Activated naive CD4-positive, alpha-beta T cell treated with anti-CD3 and anti-CD28 coated beads, Interleukin-2, amount 10 ng/mL, durations not matched to agents 7 days and 5 days (primary cell): ENCODE measurements at regions not wholly inside any gene's neighbourhood (a gene's known extent, or its start where the extent isn't known, plus 50 kb on each side); places are given as distances from the start of the nearest gene placed in this dataset.
"Not testable (repeated sequence)": the region's sequence is repeated elsewhere in the genome, so short reads cannot be mapped to it uniquely, and the experiment has no call there.

Experiments
- CTCF ChIA-PET: fragments of 350-600 bp; sonication (Branson Sonifier 250); formaldehyde crosslinking; loops from one replicate; lab custom pipeline; 2021; ENCODE audit warnings: antibody characterized with exemption; lab: Charles Lee
- DNase-seq: peaks from one replicate; pipeline ENCODE4 v3.0.0-alpha.2; 2020
- H3K27ac Mint-ChIP-seq: one replicate; pipeline ENCODE4 v1.8.0; 2021; ENCODE audit warnings: mild to moderate bottlenecking, moderate library complexity, mixed read lengths
- H3K27me3 Mint-ChIP-seq: one replicate; pipeline ENCODE4 v1.8.0; 2021; ENCODE audit warnings: mild to moderate bottlenecking, mixed read lengths
- H3K36me3 Mint-ChIP-seq: one replicate; pipeline ENCODE4 v1.8.0; 2021; ENCODE audit warnings: mixed read lengths
- H3K4me1 Mint-ChIP-seq: one replicate; pipeline ENCODE4 v1.8.0; 2021; ENCODE audit warnings: mixed read lengths
- H3K4me3 Mint-ChIP-seq: one replicate; pipeline ENCODE4 v1.8.0; 2021; ENCODE audit warnings: mild to moderate bottlenecking, moderate library complexity, mixed read lengths
- H3K9me3 Mint-ChIP-seq: one replicate; pipeline ENCODE4 v1.8.0; 2021; ENCODE audit warnings: mixed read lengths

DNA sequence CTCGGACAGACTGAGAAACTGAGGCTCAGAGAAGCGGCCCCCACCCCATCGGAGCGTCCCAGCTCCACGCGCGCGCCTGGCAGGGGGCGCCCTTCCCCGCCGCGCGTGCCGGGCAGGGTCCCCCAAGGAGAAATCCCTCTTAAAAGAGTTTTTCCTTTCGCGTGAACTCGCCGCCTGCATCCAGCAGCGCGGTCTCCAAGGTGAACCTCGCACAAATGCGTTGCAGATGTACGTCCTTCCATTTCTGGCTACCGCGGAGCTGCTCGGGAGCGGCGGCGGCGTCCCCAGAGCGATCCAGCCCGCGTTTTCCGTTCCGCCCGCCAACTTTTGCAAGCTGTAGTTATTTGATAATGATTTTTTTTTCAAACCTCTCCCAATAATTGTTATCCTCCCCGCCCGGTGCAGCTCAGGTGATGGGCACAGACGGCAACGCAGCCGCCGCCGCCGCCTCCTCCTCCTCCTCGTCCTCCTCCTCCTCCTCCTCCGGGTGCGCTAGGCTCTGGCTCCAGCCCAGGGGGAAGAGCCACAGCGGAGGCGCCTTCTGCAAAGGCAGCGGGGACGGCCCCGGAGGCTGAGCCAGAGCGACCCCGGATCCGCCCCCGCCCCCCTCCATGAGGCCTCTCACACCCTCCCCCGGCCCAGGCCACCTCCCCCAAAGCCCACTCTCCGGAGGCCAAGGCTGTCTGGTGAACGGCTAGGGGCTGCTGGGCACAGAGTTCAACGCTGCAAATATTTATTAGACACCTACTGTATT, 74.0 kb upstream of the CUX1 start:
- Mint-ChIP-seq H3K4me3 (peak overlapping the region; percentile 74), H3K9me3 (no peaks in the 10 kb centered on the region), H3K27me3 (peaks cover 12% of the 10 kb centered on the region), H3K27ac (peak overlapping the region; percentile 68), H3K4me1 (peaks cover 61% of the 10 kb centered on the region), H3K36me3 (no peaks in the 10 kb centered on the region)
- DNase-seq = peak; percentile 84
- CTCF ChIA-PET = interaction anchor here (0.6 to 3.9 kb wide), 12 partner anchors 10 to 269 kb away, joined by 3 to 26 read pairs (median 3); no protein-coding TSS in a partner anchor

DNA sequence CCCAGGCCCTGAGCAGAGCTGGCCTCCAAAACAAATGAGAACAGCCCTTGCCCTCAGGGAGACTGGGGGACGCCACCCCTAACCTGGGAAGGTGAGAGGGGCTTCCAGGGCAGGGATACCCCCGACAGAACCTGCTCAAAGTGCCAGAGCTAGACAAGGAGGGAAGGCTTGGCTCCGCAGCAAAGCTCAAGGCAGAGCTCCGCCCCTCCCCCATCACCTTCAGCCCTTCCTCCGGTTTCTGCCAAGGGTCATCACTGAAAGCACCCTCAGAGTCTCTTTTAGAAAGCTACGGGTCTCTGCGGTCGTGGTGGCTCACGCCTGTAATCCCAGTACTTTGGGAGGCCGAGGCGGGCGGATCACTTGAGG, 73.4 kb upstream of the CUX1 start:
- Mint-ChIP-seq H3K4me1 (peaks cover 61% of the 10 kb centered on the region), H3K4me3 (peak overlapping the region; percentile 74), H3K27me3 (peaks cover 13% of the 10 kb centered on the region), H3K36me3 (no peaks in the 10 kb centered on the region), H3K9me3 (no peaks in the 10 kb centered on the region), H3K27ac (no peak overlapping the region)
- CTCF ChIA-PET = interaction anchor here (0.7 to 3.9 kb wide), 8 partner anchors 9 to 114 kb away, joined by 3 to 26 read pairs (median 5); no protein-coding TSS in a partner anchor
- DNase-seq = no peak

- DNase-seq = no peak
- H3K27ac Mint-ChIP-seq = no peak overlapping the region
- no peaks in the 10 kb centered on the region for H3K36me3 Mint-ChIP-seq
- H3K27me3 Mint-ChIP-seq = peaks cover 16% of the 10 kb centered on the region
- H3K9me3 Mint-ChIP-seq = no peaks in the 10 kb centered on the region
- CTCF ChIA-PET = interaction anchor here (1.2 to 3.9 kb wide), 4 partner anchors 9 to 56 kb away, joined by 3 to 26 read pairs (median 10); no protein-coding TSS in a partner anchor
- peaks cover 55% of the 10 kb centered on the region for H3K4me1 Mint-ChIP-seq
- H3K4me3 Mint-ChIP-seq = no peak overlapping the region
These were observed 72.8 kb upstream of the CUX1 start for GRCh38 chr7:101744588-101744987.

GRCh38 chr7:101746314-101746713, 71.1 kb upstream of the CUX1 start:
- CTCF ChIA-PET = no interaction called here
- peaks cover 37% of the 10 kb centered on the region for H3K4me1 Mint-ChIP-seq
- H3K27me3 Mint-ChIP-seq = peaks cover 19% of the 10 kb centered on the region
- no peak overlapping the region for H3K4me3 Mint-ChIP-seq
- H3K9me3 Mint-ChIP-seq = no peaks in the 10 kb centered on the region
- DNase-seq = no peak
- no peak overlapping the region for H3K27ac Mint-ChIP-seq
- H3K36me3 Mint-ChIP-seq = no peaks in the 10 kb centered on the region

GRCh38 chr7:101747053-101747878, 70.2 kb upstream of the CUX1 start:
- H3K4me1 Mint-ChIP-seq = peaks cover 29% of the 10 kb centered on the region
- no peaks in the 10 kb centered on the region for H3K36me3 Mint-ChIP-seq
- no peak for DNase-seq
- H3K4me3 Mint-ChIP-seq = no peak overlapping the region
- no peak overlapping the region for H3K27ac Mint-ChIP-seq
- H3K27me3 Mint-ChIP-seq = peaks cover 19% of the 10 kb centered on the region
- CTCF ChIA-PET = interaction anchor here (0.5 kb wide), 1 partner anchor 553 kb away, joined by 3 read pairs; no protein-coding TSS in a partner anchor
- H3K9me3 Mint-ChIP-seq = no peaks in the 10 kb centered on the region

- no peak for DNase-seq
- CTCF ChIA-PET = interaction anchor here (0.5 kb wide), 1 partner anchor 554 kb away, joined by 3 read pairs; no protein-coding TSS in a partner anchor
- H3K36me3 Mint-ChIP-seq = no peaks in the 10 kb centered on the region
- H3K4me1 Mint-ChIP-seq = peaks cover 23% of the 10 kb centered on the region
- no peak overlapping the region for H3K27ac Mint-ChIP-seq
- H3K4me3 Mint-ChIP-seq = no peak overlapping the region
- H3K9me3 Mint-ChIP-seq = no peaks in the 10 kb centered on the region
- peaks cover 19% of the 10 kb centered on the region for H3K27me3 Mint-ChIP-seq
These were observed 69.5 kb upstream of the CUX1 start for GRCh38 chr7:101747879-101748345.

DNA sequence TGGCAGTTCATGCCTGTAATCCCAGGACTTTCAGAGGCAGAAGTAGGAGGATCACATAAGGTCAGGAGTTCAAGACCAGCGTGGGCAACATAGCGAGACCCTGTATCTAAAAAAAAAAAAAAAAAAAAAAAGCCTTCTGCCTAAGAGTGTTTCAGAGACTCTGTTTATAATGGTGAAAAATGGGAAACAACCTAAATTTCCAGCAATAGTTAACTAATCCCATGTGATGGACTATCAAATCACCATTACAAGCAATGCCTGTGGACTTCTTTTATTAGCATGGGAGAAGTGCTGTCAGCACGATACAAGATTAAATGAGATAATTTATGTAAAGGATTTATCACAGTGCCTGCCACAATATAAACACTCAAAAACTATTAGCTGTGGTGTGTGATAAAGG, 67.5 kb upstream of the CUX1 start:
- DNase-seq = no peak
- Mint-ChIP-seq H3K4me1 (peaks cover 27% of the 10 kb centered on the region), H3K4me3 (no peak overlapping the region), H3K27me3 (peaks cover 10% of the 10 kb centered on the region), H3K27ac (no peak overlapping the region), H3K36me3 (no peaks in the 10 kb centered on the region), H3K9me3 (no peaks in the 10 kb centered on the region)
- CTCF ChIA-PET = no interaction called here

DNA sequence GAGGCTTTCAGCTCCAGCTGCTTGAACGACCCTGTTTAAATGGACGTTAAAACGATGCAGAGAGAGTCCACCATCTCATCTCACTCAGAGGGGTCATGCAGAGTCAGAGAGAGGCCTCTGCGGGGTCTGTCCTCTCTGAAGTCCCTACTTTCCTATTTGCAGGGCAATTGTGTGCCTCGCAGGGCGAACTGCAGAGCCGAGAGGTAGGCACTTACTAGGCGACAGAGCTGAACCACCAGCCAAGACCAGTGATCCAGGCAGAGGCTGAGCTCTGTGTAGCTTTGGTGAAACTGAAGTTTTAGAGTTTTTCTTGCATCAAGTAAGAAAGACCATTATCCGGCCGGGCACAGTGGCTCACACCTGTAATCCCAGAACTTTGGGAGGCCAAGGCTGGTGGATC, 64.1 kb upstream of the CUX1 start:
- no peak overlapping the region for H3K4me3 Mint-ChIP-seq

GRCh38 chr7:101754424-101755159, 62.8 kb upstream of the CUX1 start:
- Mint-ChIP-seq H3K9me3 (no peaks in the 10 kb centered on the region), H3K36me3 (no peaks in the 10 kb centered on the region), H3K4me1 (peaks cover 24% of the 10 kb centered on the region), H3K27me3 (peaks cover 3% of the 10 kb centered on the region), H3K4me3 (peak overlapping the region; percentile 73), H3K27ac (peak overlapping the region; percentile 82)
- DNase-seq = no peak
- CTCF ChIA-PET = interaction anchor here (0.6 to 2.4 kb wide), 2 partner anchors 11 to 175 kb away, joined by 4 to 26 read pairs; no protein-coding TSS in a partner anchor

More for the DNA sequence above, 64.1 kb upstream of the CUX1 start:
- CTCF ChIA-PET = interaction anchor here (2.4 kb wide), 1 partner anchor 10 kb away, joined by 26 read pairs; no protein-coding TSS in a partner anchor
- no peak overlapping the region for H3K27ac Mint-ChIP-seq
- H3K27me3 Mint-ChIP-seq = peaks cover 10% of the 10 kb centered on the region
- H3K9me3 Mint-ChIP-seq = no peaks in the 10 kb centered on the region
- H3K36me3 Mint-ChIP-seq = no peaks in the 10 kb centered on the region
- peaks cover 24% of the 10 kb centered on the region for H3K4me1 Mint-ChIP-seq
- no peak for DNase-seq

DNA sequence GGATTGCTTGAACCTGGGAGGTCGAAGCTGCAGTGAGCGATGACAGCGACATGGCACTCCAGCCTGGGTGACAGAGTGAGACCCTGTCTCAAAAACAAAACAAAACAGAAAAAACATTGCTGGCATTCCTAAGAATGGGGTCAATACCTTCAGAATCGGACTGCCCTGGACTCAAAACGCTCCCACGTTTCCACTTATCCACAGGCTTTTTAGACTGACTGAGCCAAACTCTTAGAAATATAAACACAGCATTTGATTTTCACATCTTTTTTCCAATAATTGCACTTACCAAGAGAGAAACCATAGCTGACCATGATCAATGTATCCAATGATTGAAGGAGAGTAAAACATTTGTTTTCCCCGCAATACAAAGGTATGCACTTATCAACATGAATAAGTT, 59.5 kb upstream of the CUX1 start:
- CTCF ChIA-PET = interaction anchor here (2.2 kb wide), 1 partner anchor 14 kb away, joined by 7 read pairs; no protein-coding TSS in a partner anchor
- H3K4me1 Mint-ChIP-seq = peaks cover 24% of the 10 kb centered on the region

GRCh38 chr7:101758519-101758918, 58.9 kb upstream of the CUX1 start:
- not testable (repeated sequence) for H3K27me3 Mint-ChIP-seq, H3K27ac Mint-ChIP-seq

More for the DNA sequence above, 59.5 kb upstream of the CUX1 start:
- no peak overlapping the region for H3K27ac Mint-ChIP-seq
- H3K4me3 Mint-ChIP-seq = no peak overlapping the region
- no peaks in the 10 kb centered on the region for H3K36me3 Mint-ChIP-seq
- DNase-seq = no peak
- H3K27me3 Mint-ChIP-seq = no peaks in the 10 kb centered on the region
- H3K9me3 Mint-ChIP-seq = no peaks in the 10 kb centered on the region

GRCh38 chr7:101764221-101764620, 53.2 kb upstream of the CUX1 start:
- CTCF ChIA-PET = interaction anchor here (0.7 kb wide), 1 partner anchor 81 kb away, joined by 3 read pairs; no protein-coding TSS in a partner anchor

More at GRCh38 chr7:101758519-101758918, 58.9 kb upstream of the CUX1 start:
- peaks cover 21% of the 10 kb centered on the region for H3K4me1 Mint-ChIP-seq
- CTCF ChIA-PET = interaction anchor here (2.2 kb wide), 1 partner anchor 15 kb away, joined by 7 read pairs; no protein-coding TSS in a partner anchor
- not testable (repeated sequence) for H3K36me3 Mint-ChIP-seq, H3K4me3 Mint-ChIP-seq, H3K9me3 Mint-ChIP-seq, DNase-seq

GRCh38 chr7:101767544-101767943, 49.9 kb upstream of the CUX1 start:
- H3K27ac Mint-ChIP-seq = no peak overlapping the region
- H3K36me3 Mint-ChIP-seq = no peaks in the 10 kb centered on the region
- H3K9me3 Mint-ChIP-seq = no peaks in the 10 kb centered on the region
- no peaks in the 10 kb centered on the region for H3K4me1 Mint-ChIP-seq
- H3K27me3 Mint-ChIP-seq = peaks cover 23% of the 10 kb centered on the region
- CTCF ChIA-PET = no interaction called here
- no peak for DNase-seq
- no peak overlapping the region for H3K4me3 Mint-ChIP-seq

More at GRCh38 chr7:101764221-101764620, 53.2 kb upstream of the CUX1 start:
- Mint-ChIP-seq H3K9me3 (no peaks in the 10 kb centered on the region), H3K4me3 (no peak overlapping the region), H3K27ac (no peak overlapping the region), H3K4me1 (no peaks in the 10 kb centered on the region), H3K27me3 (no peaks in the 10 kb centered on the region), H3K36me3 (no peaks in the 10 kb centered on the region)
- no peak for DNase-seq
